ENCODE measurements at regions not wholly inside any gene's neighbourhood (a gene's known extent, or its start where the extent isn't known, plus 50 kb on each side); places are given as distances from the start of the nearest gene placed in this dataset.

DNA sequence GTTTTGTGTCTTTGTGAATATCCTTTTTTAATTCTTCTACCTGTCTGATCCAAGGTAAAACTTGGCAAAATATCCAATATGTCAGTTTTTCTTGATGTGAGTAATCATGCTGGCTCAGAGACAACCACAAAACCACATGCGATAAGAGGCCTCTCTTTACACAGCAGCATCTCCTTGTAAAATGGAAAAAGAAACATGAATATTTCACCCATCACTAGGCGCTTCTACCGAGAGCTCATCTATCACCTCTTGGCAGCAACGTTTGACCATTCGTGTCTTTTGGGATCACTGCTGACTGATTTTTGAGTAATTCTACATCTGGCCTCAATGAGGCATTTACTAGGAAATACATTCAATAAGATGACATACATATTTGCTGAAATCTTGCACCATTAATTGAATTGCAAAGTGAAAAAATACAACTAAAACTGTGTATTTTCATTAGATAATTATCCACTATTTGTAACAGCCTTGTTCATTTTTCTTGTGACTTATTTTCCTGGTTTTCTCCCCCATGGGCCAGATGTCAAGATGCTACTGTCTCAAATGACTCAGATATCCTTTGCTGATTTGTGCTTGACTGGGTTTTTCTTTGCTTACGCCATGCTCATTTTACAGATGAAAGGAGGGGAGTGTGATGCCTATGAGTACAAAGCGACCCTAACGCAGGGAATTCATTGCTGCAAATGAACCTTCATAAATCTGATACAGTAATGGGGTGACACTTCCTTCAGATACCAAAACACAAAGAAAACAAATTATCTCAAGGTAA lies 467.5 kb downstream of the FBXO15 start (continued):
- TF ChIP-seq, protein P1, sequence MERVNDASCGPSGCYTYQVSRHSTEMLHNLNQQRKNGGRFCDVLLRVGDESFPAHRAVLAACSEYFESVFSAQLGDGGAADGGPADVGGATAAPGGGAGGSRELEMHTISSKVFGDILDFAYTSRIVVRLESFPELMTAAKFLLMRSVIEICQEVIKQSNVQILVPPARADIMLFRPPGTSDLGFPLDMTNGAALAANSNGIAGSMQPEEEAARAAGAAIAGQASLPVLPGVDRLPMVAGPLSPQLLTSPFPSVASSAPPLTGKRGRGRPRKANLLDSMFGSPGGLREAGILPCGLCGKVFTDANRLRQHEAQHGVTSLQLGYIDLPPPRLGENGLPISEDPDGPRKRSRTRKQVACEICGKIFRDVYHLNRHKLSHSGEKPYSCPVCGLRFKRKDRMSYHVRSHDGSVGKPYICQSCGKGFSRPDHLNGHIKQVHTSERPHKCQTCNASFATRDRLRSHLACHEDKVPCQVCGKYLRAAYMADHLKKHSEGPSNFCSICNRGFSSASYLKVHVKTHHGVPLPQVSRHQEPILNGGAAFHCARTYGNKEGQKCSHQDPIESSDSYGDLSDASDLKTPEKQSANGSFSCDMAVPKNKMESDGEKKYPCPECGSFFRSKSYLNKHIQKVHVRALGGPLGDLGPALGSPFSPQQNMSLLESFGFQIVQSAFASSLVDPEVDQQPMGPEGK (CRISPR knock-in tag; IDR thresholded peaks at IDR 0.05; ENCODE audit: borderline replicate concordance), result no peak
- TF ChIP-seq SNAI2 (CRISPR knock-in tag; IDR thresholded peaks at IDR 0.05) (no peak), ZFP30 (CRISPR knock-in tag; IDR thresholded peaks at IDR 0.05) (no peak), ESRRG (CRISPR knock-in tag; IDR thresholded peaks at IDR 0.05) (no peak), ISL1 (CRISPR knock-in tag; IDR thresholded peaks at IDR 0.05) (no peak)
- TF ChIP-seq, protein P2, sequence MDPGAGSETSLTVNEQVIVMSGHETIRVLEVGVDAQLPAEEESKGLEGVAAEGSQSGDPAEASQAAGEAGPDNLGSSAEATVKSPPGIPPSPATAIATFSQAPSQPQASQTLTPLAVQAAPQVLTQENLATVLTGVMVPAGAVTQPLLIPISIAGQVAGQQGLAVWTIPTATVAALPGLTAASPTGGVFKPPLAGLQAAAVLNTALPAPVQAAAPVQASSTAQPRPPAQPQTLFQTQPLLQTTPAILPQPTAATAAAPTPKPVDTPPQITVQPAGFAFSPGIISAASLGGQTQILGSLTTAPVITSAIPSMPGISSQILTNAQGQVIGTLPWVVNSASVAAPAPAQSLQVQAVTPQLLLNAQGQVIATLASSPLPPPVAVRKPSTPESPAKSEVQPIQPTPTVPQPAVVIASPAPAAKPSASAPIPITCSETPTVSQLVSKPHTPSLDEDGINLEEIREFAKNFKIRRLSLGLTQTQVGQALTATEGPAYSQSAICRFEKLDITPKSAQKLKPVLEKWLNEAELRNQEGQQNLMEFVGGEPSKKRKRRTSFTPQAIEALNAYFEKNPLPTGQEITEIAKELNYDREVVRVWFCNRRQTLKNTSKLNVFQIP (CRISPR knock-in tag; IDR thresholded peaks at IDR 0.05; ENCODE audit: borderline replicate concordance, low read depth), result no peak
- TF ChIP-seq, protein P3, sequence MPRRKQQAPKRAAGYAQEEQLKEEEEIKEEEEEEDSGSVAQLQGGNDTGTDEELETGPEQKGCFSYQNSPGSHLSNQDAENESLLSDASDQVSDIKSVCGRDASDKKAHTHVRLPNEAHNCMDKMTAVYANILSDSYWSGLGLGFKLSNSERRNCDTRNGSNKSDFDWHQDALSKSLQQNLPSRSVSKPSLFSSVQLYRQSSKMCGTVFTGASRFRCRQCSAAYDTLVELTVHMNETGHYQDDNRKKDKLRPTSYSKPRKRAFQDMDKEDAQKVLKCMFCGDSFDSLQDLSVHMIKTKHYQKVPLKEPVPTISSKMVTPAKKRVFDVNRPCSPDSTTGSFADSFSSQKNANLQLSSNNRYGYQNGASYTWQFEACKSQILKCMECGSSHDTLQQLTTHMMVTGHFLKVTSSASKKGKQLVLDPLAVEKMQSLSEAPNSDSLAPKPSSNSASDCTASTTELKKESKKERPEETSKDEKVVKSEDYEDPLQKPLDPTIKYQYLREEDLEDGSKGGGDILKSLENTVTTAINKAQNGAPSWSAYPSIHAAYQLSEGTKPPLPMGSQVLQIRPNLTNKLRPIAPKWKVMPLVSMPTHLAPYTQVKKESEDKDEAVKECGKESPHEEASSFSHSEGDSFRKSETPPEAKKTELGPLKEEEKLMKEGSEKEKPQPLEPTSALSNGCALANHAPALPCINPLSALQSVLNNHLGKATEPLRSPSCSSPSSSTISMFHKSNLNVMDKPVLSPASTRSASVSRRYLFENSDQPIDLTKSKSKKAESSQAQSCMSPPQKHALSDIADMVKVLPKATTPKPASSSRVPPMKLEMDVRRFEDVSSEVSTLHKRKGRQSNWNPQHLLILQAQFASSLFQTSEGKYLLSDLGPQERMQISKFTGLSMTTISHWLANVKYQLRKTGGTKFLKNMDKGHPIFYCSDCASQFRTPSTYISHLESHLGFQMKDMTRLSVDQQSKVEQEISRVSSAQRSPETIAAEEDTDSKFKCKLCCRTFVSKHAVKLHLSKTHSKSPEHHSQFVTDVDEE (CRISPR knock-in tag; IDR thresholded peaks at IDR 0.05), result no peak

DNA sequence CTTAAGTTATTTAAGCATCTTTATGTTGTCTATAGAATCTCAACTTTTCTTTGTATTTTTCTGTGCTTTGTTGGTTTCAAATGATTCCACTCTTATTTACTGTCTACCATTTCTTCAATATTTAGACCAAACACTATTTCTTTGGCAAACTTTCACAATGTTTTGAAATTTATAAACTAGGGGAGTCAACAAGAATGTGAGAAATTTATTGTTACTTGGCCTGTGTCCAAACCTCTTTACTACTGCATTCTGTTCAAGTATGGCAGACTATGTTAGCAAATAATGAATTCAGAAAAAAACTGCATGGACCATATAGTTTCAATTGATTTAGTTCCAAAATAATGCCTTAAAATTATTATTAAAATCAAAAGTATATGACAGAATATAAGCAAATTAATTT lies 470.2 kb downstream of the FBXO15 start:
- no peak for ATAC-seq
- TF ChIP-seq, protein P1 (CRISPR knock-in tag; IDR thresholded peaks at IDR 0.05; ENCODE audit: borderline replicate concordance), result no peak
- no peak for TF ChIP-seq TOX (CRISPR knock-in tag; IDR thresholded peaks at IDR 0.05; ENCODE audit: borderline replicate concordance)
- no peak for TF ChIP-seq OSR1 (CRISPR knock-in tag; IDR thresholded peaks at IDR 0.05)
- TF ChIP-seq ZFP30 (CRISPR knock-in tag; IDR thresholded peaks at IDR 0.05), result no peak
- no peak for TF ChIP-seq PPARA (CRISPR knock-in tag; IDR thresholded peaks at IDR 0.05; ENCODE audit: borderline replicate concordance)
- no peak for TF ChIP-seq ZNF565 (CRISPR knock-in tag; conservative IDR thresholded peaks at IDR 0.05; ENCODE audit: low read depth)
- TF ChIP-seq, protein P4, sequence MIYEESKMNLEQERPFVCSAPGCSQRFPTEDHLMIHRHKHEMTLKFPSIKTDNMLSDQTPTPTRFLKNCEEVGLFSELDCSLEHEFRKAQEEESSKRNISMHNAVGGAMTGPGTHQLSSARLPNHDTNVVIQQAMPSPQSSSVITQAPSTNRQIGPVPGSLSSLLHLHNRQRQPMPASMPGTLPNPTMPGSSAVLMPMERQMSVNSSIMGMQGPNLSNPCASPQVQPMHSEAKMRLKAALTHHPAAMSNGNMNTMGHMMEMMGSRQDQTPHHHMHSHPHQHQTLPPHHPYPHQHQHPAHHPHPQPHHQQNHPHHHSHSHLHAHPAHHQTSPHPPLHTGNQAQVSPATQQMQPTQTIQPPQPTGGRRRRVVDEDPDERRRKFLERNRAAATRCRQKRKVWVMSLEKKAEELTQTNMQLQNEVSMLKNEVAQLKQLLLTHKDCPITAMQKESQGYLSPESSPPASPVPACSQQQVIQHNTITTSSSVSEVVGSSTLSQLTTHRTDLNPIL (CRISPR knock-in tag; IDR thresholded peaks at IDR 0.05; ENCODE audit: low read depth), result no peak
- no peak for TF ChIP-seq ZC3H10 (CRISPR knock-in tag; IDR thresholded peaks at IDR 0.05)
- TF ChIP-seq, protein P5, sequence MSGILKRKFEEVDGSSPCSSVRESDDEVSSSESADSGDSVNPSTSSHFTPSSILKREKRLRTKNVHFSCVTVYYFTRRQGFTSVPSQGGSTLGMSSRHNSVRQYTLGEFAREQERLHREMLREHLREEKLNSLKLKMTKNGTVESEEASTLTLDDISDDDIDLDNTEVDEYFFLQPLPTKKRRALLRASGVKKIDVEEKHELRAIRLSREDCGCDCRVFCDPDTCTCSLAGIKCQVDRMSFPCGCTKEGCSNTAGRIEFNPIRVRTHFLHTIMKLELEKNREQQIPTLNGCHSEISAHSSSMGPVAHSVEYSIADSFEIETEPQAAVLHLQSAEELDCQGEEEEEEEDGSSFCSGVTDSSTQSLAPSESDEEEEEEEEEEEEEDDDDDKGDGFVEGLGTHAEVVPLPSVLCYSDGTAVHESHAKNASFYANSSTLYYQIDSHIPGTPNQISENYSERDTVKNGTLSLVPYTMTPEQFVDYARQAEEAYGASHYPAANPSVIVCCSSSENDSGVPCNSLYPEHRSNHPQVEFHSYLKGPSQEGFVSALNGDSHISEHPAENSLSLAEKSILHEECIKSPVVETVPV (CRISPR knock-in tag; IDR thresholded peaks at IDR 0.05), result no peak
- no peak for TF ChIP-seq GLIS3 (CRISPR knock-in tag; IDR thresholded peaks at IDR 0.05)
- TF ChIP-seq ESRRG (CRISPR knock-in tag; IDR thresholded peaks at IDR 0.05), result no peak

DNA sequence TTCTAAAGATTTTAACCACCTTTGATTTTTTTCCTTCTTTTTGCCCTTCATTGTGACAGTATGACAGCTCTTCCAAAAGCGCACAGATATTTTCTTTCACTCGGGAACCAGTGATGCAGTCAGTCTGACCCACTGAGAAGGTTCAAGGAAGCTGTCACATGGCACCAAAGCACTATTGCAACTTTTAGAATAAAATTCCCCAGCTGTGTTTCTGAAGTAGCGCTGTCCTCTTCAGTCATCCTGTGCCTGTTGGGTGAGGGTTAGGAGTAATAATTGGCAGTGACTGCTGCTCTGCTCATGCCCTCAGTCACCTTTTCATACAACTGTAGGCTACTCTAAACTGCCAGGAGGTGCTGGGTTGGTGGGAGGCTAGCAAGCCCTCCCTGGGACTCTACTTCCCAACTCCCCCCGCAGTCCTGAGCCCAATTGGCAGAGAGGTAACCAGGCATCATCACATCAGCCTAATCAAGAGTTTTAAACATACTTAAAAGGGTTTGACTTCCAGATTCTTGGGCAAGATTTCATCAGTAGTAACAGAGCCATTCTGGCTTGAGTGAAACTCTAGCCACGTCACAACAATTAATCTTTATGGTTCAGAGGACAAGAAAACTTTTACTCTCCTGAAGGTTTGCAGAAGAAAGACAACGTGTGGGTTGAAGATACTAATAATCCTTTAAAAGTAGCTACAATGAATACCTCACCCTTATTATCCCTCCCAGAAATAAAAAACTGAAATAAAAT lies 473.3 kb downstream of the FBXO15 start:
- no peak for ATAC-seq
- TF ChIP-seq ZFP30 (CRISPR knock-in tag; IDR thresholded peaks at IDR 0.05) (no peak), OSR1 (CRISPR knock-in tag; IDR thresholded peaks at IDR 0.05) (no peak), ZNF565 (CRISPR knock-in tag; conservative IDR thresholded peaks at IDR 0.05; ENCODE audit: low read depth) (no peak), ZC3H10 (CRISPR knock-in tag; IDR thresholded peaks at IDR 0.05) (no peak), ESRRG (CRISPR knock-in tag; IDR thresholded peaks at IDR 0.05) (no peak), TOX (CRISPR knock-in tag; IDR thresholded peaks at IDR 0.05; ENCODE audit: borderline replicate concordance) (no peak), ZNF8 (CRISPR knock-in tag; IDR thresholded peaks at IDR 0.05) (no peak), CSDC2 (CRISPR knock-in tag; IDR thresholded peaks at IDR 0.05) (no peak)
- TF ChIP-seq, protein P5 (CRISPR knock-in tag; IDR thresholded peaks at IDR 0.05), result no peak
- TF ChIP-seq, protein P1 (CRISPR knock-in tag; IDR thresholded peaks at IDR 0.05; ENCODE audit: borderline replicate concordance), result no peak
- TF ChIP-seq, protein P2 (CRISPR knock-in tag; IDR thresholded peaks at IDR 0.05; ENCODE audit: borderline replicate concordance, low read depth), result no peak
